Loucy (cell line): ENCODE measurements at regions not wholly inside any gene's neighbourhood (a gene's known extent, or its start where the extent isn't known, plus 50 kb on each side); places are given as distances from the start of the nearest gene placed in this dataset.

ENCODE experiments used
- CTCF ChIP-seq: fragments of 200-600 bp; sonication (generic); conservative IDR thresholded peaks from 2 replicates; pipeline ENCODE4 v1.5.1; 2014; ENCODE audit warnings: mild to moderate bottlenecking, antibody characterized with exemption, low read length
- EZH2phosphoT487 ChIP-seq: fragments of 200-600 bp; IDR thresholded peaks from 2 replicates; pipeline ENCODE4 v1.6.1; 2018; ENCODE audit warnings: antibody characterized with exemption, mild to moderate bottlenecking, moderate library complexity, borderline replicate concordance

DNA sequence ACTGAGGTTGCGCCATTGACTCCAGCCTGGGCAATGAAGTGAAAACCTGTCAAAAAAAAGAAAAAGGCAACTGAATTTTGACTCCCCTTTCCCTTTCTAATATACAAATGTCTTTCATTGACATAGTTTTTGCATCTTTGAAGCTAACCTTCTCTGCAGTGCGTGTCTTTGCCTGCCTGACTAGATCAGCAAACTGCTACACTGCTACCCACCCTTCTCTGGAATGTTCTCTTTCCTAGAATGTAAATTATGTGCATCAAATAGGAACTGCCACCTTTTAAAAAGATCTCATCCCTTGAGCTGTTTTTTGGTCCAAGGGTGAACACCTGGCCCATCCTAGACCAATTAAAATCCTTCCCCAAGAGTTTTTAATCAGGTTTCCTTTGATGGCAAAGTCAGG, 127.6 kb downstream of the SLC28A3 start:
- TF ChIP-seq CTCF (no peak), EZH2phosphoT487 (no peak)
